Naive thymus-derived CD4-positive, alpha-beta T cell (primary cell): ENCODE measurements at regions not wholly inside any gene's neighbourhood (a gene's known extent, or its start where the extent isn't known, plus 50 kb on each side); places are given as distances from the start of the nearest gene placed in this dataset.

ENCODE experiments used
- ATAC-seq: fragments of 150-1000 bp; cut with Tn5 transposase; 2 replicates; pipeline ENCODE4 v1.10.0; 2021; ENCODE audit warnings: mild to moderate bottlenecking, moderate library complexity
- CTCF ChIA-PET: fragments of 350-600 bp; sonication (Branson Sonifier 250); formaldehyde crosslinking; loops from one replicate; lab custom pipeline; 2021; ENCODE audit warnings: antibody characterized with exemption; lab: Charles Lee
- POLR2A ChIA-PET: fragments of 350-600 bp; sonication (Branson Sonifier 250); formaldehyde crosslinking; loops from one replicate; lab custom pipeline; 2021; ENCODE audit warnings: antibody characterized with exemption, inconsistent platforms; lab: Charles Lee
- DNase-seq, 9 donors: peaks; one replicate each; pipeline versions ENCODE4 v3.0.0 to v3.0.0-alpha.2; 2020 to 2022; ENCODE audit warnings: mixed read lengths in 1 of 9
- H3K27ac ChIP-seq: one replicate; pipeline ENCODE4 v1.7.0; 2013; ENCODE audit warnings: mild to moderate bottlenecking, low read depth, low read length, moderate library complexity
- H3K27me3 ChIP-seq, 2 donors: one replicate each; pipeline ENCODE4 v1.7.0; 2013; ENCODE audit warnings: low read length in 2 of 2, mild to moderate bottlenecking in 2 of 2, moderate library complexity in 2 of 2; ENCODE audit not compliant: control insufficient read depth in 2 of 2, insufficient read depth in 2 of 2
- H3K36me3 ChIP-seq, 3 experiments: 1 replicate in 2 of 3; 2 replicates in 1 of 3; pipeline ENCODE4 v1.7.0; 2013; ENCODE audit warnings: low read length in 3 of 3, mild to moderate bottlenecking in 3 of 3, moderate library complexity in 1 of 3; ENCODE audit not compliant: insufficient read depth in 3 of 3, control insufficient read depth in 2 of 3
- H3K4me1 ChIP-seq, 2 donors: one replicate each; pipeline ENCODE4 v1.7.0; 2013; ENCODE audit warnings: low read length in 2 of 2, mild to moderate bottlenecking in 2 of 2, moderate library complexity in 1 of 2; ENCODE audit not compliant: control insufficient read depth in 2 of 2, insufficient read depth in 2 of 2
- H3K4me3 ChIP-seq: 2 replicates; pipeline ENCODE4 v1.7.0; 2013; ENCODE audit warnings: mild to moderate bottlenecking, low read length
- H3K9me3 ChIP-seq, 3 experiments: 1 replicate in 2 of 3; 2 replicates in 1 of 3; pipeline ENCODE4 v1.7.0; 2013; ENCODE audit warnings: low read length in 3 of 3; ENCODE audit not compliant: control insufficient read depth in 2 of 3
- H3K27ac Mint-ChIP-seq, 9 donors: one replicate each; pipeline ENCODE4 v1.8.0; 2020 to 2022; ENCODE audit warnings: mixed read lengths in 9 of 9, mild to moderate bottlenecking in 8 of 9, moderate library complexity in 5 of 9, inconsistent platforms in 2 of 9
- H3K27me3 Mint-ChIP-seq, 5 donors: one replicate each; pipeline ENCODE4 v1.8.0; 2021 to 2022; ENCODE audit warnings: mixed read lengths in 5 of 5, mild to moderate bottlenecking in 1 of 5
- H3K36me3 Mint-ChIP-seq, 5 donors: one replicate each; pipeline ENCODE4 v1.8.0; 2020 to 2022; ENCODE audit warnings: mixed read lengths in 5 of 5, mild to moderate bottlenecking in 3 of 5, inconsistent platforms in 1 of 5
- H3K4me1 Mint-ChIP-seq, 7 donors: one replicate each; pipeline ENCODE4 v1.8.0; 2020 to 2022; ENCODE audit warnings: mixed read lengths in 7 of 7, mild to moderate bottlenecking in 3 of 7, inconsistent platforms in 1 of 7
- H3K4me3 Mint-ChIP-seq, 10 donors: one replicate each; pipeline ENCODE4 v1.8.0; 2020 to 2022; ENCODE audit warnings: mild to moderate bottlenecking in 10 of 10, mixed read lengths in 10 of 10, moderate library complexity in 6 of 10, inconsistent platforms in 2 of 10
- H3K9me3 Mint-ChIP-seq, 11 donors: one replicate each; pipeline ENCODE4 v1.8.0; 2020 to 2022; ENCODE audit warnings: mixed read lengths in 11 of 11, mild to moderate bottlenecking in 4 of 11, inconsistent platforms in 1 of 11, moderate library complexity in 1 of 11
- intact Hi-C, 2 donors: fragments of 100-400 bp; cut with micrococcal nuclease; formaldehyde crosslinking; loops; one replicate each; pipeline ENCODE4 v1.15.1; 2023

DNA sequence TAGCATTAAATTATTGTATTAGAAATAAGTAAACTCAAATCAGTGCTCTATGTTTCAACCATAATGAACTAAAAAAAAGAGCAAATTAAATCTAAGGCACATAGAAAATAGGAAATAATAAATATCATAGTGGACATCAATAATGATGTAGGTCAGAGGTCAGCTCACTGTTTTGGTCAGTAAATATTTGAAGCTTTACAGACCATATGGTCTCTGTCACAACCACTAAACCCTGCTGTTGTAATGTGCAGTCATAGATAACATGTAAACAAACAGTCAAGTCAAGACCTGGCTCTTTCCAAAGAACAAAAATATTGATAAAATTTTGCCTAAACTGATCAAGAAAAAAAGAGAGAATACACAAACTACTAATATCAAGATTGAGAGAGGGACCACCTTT, 615.0 kb downstream of the SH2D4B start:
- no peak overlapping the region for H3K4me3 ChIP-seq
- Mint-ChIP-seq H3K27ac (no peak overlapping the region), H3K9me3 (peaks cover 0 to 2% (median 0%) of the 10 kb centered on the region in 11 donors), H3K4me1 (no peaks in the 10 kb centered on the region), H3K27me3 (peaks cover 0 to 4% (median 0%) of the 10 kb centered on the region in 5 donors), H3K4me3 (no peak overlapping the region), H3K36me3 (no peaks in the 10 kb centered on the region)
- intact Hi-C loops, result no loop called here
- no peaks in the 10 kb centered on the region for H3K9me3 ChIP-seq
- ATAC-seq (no peak), DNase-seq (no peak)
- no peaks in the 10 kb centered on the region for H3K4me1 ChIP-seq
- ChIA-PET POLR2A (no interaction called here), CTCF (no interaction called here)
- no peak overlapping the region for H3K27ac ChIP-seq
- H3K36me3 ChIP-seq, result no peaks in the 10 kb centered on the region
- H3K27me3 ChIP-seq, result no peaks in the 10 kb centered on the region

DNA sequence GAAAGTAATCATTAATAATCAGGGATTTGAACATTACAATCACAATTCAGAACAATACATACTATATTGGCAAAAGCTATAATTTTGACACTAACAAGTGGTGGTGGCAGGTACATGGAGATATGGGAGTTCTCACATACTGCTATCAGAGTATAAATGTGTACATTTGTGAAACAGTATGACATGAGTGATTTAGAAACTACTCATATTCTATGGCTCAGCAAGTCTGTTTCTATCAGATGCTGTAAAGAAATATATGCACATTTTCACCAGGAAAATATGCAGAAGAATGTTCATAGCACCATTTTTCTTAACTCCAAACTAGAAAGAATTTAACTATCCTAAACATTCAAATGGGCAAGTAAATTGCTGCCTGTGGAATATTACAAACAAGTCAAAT, 620.0 kb downstream of the SH2D4B start:
- Mint-ChIP-seq H3K4me1 (no peaks in the 10 kb centered on the region), H3K27ac (no peak overlapping the region), H3K27me3 (no peaks in the 10 kb centered on the region), H3K36me3 (no peaks in the 10 kb centered on the region), H3K4me3 (no peak overlapping the region), H3K9me3 (peaks cover 0 to 1% (median 0%) of the 10 kb centered on the region in 11 donors)
- H3K36me3 ChIP-seq, result no peaks in the 10 kb centered on the region
- POLR2A ChIA-PET, result no interaction called here
- CTCF ChIA-PET, result no interaction called here
- no peak overlapping the region for H3K27ac ChIP-seq
- DNase-seq, result no peak
- intact Hi-C loops, result no loop called here
- H3K4me1 ChIP-seq, result no peaks in the 10 kb centered on the region
- no peak for ATAC-seq
- H3K9me3 ChIP-seq, result no peaks in the 10 kb centered on the region
- H3K4me3 ChIP-seq, result no peak overlapping the region
- H3K27me3 ChIP-seq, result no peaks in the 10 kb centered on the region

GRCh38 chr10:81177651-81178244, 640.0 kb downstream of the SH2D4B start:
- intact Hi-C loops, result no loop called here

GRCh38 chr10:81179324-81179723, 641.6 kb downstream of the SH2D4B start:
- Mint-ChIP-seq H3K9me3 (peaks cover 0 to 27% (median 4%) of the 10 kb centered on the region in 11 donors), H3K27ac (no peak overlapping the region), H3K27me3 (no peaks in the 10 kb centered on the region), H3K4me1 (no peaks in the 10 kb centered on the region), H3K4me3 (no peak overlapping the region), H3K36me3 (no peaks in the 10 kb centered on the region)
- Histone ChIP-seq H3K27me3 (no peaks in the 10 kb centered on the region), H3K27ac (no peak overlapping the region), H3K9me3 (no peaks in the 10 kb centered on the region), H3K4me3 (no peak overlapping the region), H3K36me3 (no peaks in the 10 kb centered on the region), H3K4me1 (no peaks in the 10 kb centered on the region)
- DNase-seq (no peak), ATAC-seq (no peak)
- intact Hi-C loops, result no loop called here
- ChIA-PET CTCF (no interaction called here), POLR2A (no interaction called here)

More at GRCh38 chr10:81177651-81178244, 640.0 kb downstream of the SH2D4B start:
- Mint-ChIP-seq H3K36me3 (no peaks in the 10 kb centered on the region), H3K4me1 (no peaks in the 10 kb centered on the region), H3K27me3 (peaks cover 0 to 5% (median 0%) of the 10 kb centered on the region in 5 donors), H3K9me3 (peaks cover 0 to 27% (median 4%) of the 10 kb centered on the region in 11 donors), H3K4me3 (no peak overlapping the region), H3K27ac (no peak overlapping the region)
- Histone ChIP-seq H3K27me3 (no peaks in the 10 kb centered on the region), H3K9me3 (no peaks in the 10 kb centered on the region), H3K4me1 (no peaks in the 10 kb centered on the region), H3K27ac (no peak overlapping the region), H3K4me3 (no peak overlapping the region), H3K36me3 (no peaks in the 10 kb centered on the region)
- ChIA-PET CTCF (no interaction called here), POLR2A (no interaction called here)
- ATAC-seq (no peak), DNase-seq (no peak)

GRCh38 chr10:81179805-81180452, 642.2 kb downstream of the SH2D4B start:
- no peaks in the 10 kb centered on the region for H3K36me3 Mint-ChIP-seq

GRCh38 chr10:81182296-81182695, 644.6 kb downstream of the SH2D4B start:
- DNase-seq (no peak), ATAC-seq (no peak)
- no peaks in the 10 kb centered on the region for H3K4me1 ChIP-seq
- H3K4me1 Mint-ChIP-seq, result no peaks in the 10 kb centered on the region
- intact Hi-C loops, result no loop called here
- H3K27me3 ChIP-seq, result no peaks in the 10 kb centered on the region
- H3K27me3 Mint-ChIP-seq, result peaks cover 0 to 5% (median 0%) of the 10 kb centered on the region in 5 donors
- no peaks in the 10 kb centered on the region for H3K36me3 Mint-ChIP-seq
- H3K4me3 ChIP-seq, result no peak overlapping the region
- H3K4me3 Mint-ChIP-seq, result no peak overlapping the region
- ChIA-PET CTCF (no interaction called here), POLR2A (no interaction called here)
- no peak overlapping the region for H3K27ac ChIP-seq
- no peaks in the 10 kb centered on the region for H3K9me3 ChIP-seq
- no peak overlapping the region for H3K27ac Mint-ChIP-seq
- no peaks in the 10 kb centered on the region for H3K36me3 ChIP-seq
- peaks cover 0 to 19% (median 2%) of the 10 kb centered on the region in 11 donors for H3K9me3 Mint-ChIP-seq

More at GRCh38 chr10:81179805-81180452, 642.2 kb downstream of the SH2D4B start:
- H3K9me3 ChIP-seq, result no peaks in the 10 kb centered on the region
- ChIA-PET CTCF (no interaction called here), POLR2A (no interaction called here)
- no peak overlapping the region for H3K4me3 Mint-ChIP-seq
- no peak overlapping the region for H3K4me3 ChIP-seq
- no peaks in the 10 kb centered on the region for H3K27me3 ChIP-seq
- peaks cover 0 to 27% (median 4%) of the 10 kb centered on the region in 11 donors for H3K9me3 Mint-ChIP-seq
- H3K27me3 Mint-ChIP-seq, result no peaks in the 10 kb centered on the region
- H3K4me1 Mint-ChIP-seq, result no peaks in the 10 kb centered on the region
- H3K4me1 ChIP-seq, result no peaks in the 10 kb centered on the region
- no peaks in the 10 kb centered on the region for H3K36me3 ChIP-seq
- no peak overlapping the region for H3K27ac ChIP-seq
- intact Hi-C loops, result no loop called here
- no peak overlapping the region for H3K27ac Mint-ChIP-seq
- DNase-seq, result no peak
- no peak for ATAC-seq

- H3K27me3 ChIP-seq, result no peaks in the 10 kb centered on the region
- H3K4me3 ChIP-seq, result no peak overlapping the region
- ChIA-PET POLR2A (no interaction called here), CTCF (no interaction called here)
- no peak for ATAC-seq
- H3K4me1 Mint-ChIP-seq, result no peaks in the 10 kb centered on the region
- H3K4me1 ChIP-seq, result no peaks in the 10 kb centered on the region
- no peak overlapping the region for H3K27ac ChIP-seq
- H3K27ac Mint-ChIP-seq, result no peak overlapping the region
- peaks cover 0 to 3% (median 0%) of the 10 kb centered on the region in 11 donors for H3K9me3 Mint-ChIP-seq
- H3K27me3 Mint-ChIP-seq, result no peaks in the 10 kb centered on the region
- no peaks in the 10 kb centered on the region for H3K36me3 ChIP-seq
- DNase-seq, result no peak
- no peaks in the 10 kb centered on the region for H3K9me3 ChIP-seq
- H3K36me3 Mint-ChIP-seq, result no peaks in the 10 kb centered on the region
- no peak overlapping the region for H3K4me3 Mint-ChIP-seq
- intact Hi-C loops, result no loop called here
These were observed 654.6 kb downstream of the SH2D4B start for GRCh38 chr10:81192221-81192788.
